Kidney (tissue), 13 donors: ENCODE measurements at regions not wholly inside any gene's neighbourhood (a gene's known extent, or its start where the extent isn't known, plus 50 kb on each side); places are given as distances from the start of the nearest gene placed in this dataset.

Experiments used
- DNase-seq, 5 donors: peaks; one replicate each; pipeline ENCODE4 v3.0.0-alpha.2; 2013 to 2020
- FAIRE-seq: peaks from 2 replicates; lab custom pipeline; 2012; peaks lifted over from hg19 to GRCh38; lab: Jason Lieb, UNC
- H3K27ac ChIP-seq, 2 donors: one replicate each; pipeline ENCODE4 v1.7.0; 2013; ENCODE audit warnings: low read depth in 2 of 2, low read length in 2 of 2, inconsistent platforms in 1 of 2
- H3K27me3 ChIP-seq: one replicate; pipeline ENCODE4 v1.7.1; 2013; ENCODE audit warnings: low read length, inconsistent platforms; ENCODE audit not compliant: control insufficient read depth, insufficient read depth
- H3K36me3 ChIP-seq, 3 donors: one replicate each; pipeline versions ENCODE4 v1.7.0 to v1.7.1; 2013; ENCODE audit warnings: low read length in 3 of 3, control low read depth in 1 of 3, inconsistent platforms in 1 of 3; ENCODE audit not compliant: insufficient read depth in 3 of 3, control insufficient read depth in 2 of 3
- H3K4me1 ChIP-seq, 3 donors: one replicate each; pipeline versions ENCODE4 v1.7.0 to v1.7.1; 2013; ENCODE audit warnings: low read length in 3 of 3, inconsistent platforms in 1 of 3, low read depth in 1 of 3; ENCODE audit not compliant: control insufficient read depth in 2 of 3, insufficient read depth in 2 of 3
- H3K4me3 ChIP-seq, 3 donors: one replicate each; pipeline versions ENCODE4 v1.7.0 to v1.8.1; 2013; ENCODE audit warnings: low read length in 3 of 3, control low read depth in 1 of 3, inconsistent platforms in 1 of 3
- H3K9ac ChIP-seq, 3 donors: one replicate each; pipeline versions ENCODE4 v1.7.0 to v1.7.1; 2013; ENCODE audit warnings: low read length in 3 of 3, control low read depth in 1 of 3, inconsistent platforms in 1 of 3
- H3K9me3 ChIP-seq, 3 donors: one replicate each; pipeline versions ENCODE4 v1.7.0 to v1.7.1; 2013; ENCODE audit warnings: low read length in 3 of 3, control low read depth in 1 of 3, inconsistent platforms in 1 of 3; ENCODE audit not compliant: control insufficient read depth in 2 of 3, insufficient read depth in 1 of 3
- CTCF ChIP-seq: IDR thresholded peaks from 3 replicates; pipeline ENCODE4 v1.5.1; 2012; ENCODE audit warnings: mild to moderate bottlenecking, moderate library complexity, borderline replicate concordance; ENCODE audit not compliant: insufficient read depth; ENCODE audit errors: extremely low read depth
- intact Hi-C: fragments of 100-400 bp; cut with DNase I; formaldehyde crosslinking; loops from one replicate; pipeline ENCODE4 v1.11.1; 2022
- donor health status: control.
- donor health status: control.
- donor health status: control.
- donor health status: control.
- donor health status: control.
- donor health status: DM: yes; HTN: yes; CAD: no.
- donor health status: Normal renal cell carcinoma (clear cell type).

GRCh38 chr3:159882367-159882766 lies 106.3 kb upstream of the IL12A start:
- Histone ChIP-seq H3K9ac (no peak overlapping the region), H3K36me3 (no peaks in the 10 kb centered on the region), H3K4me3 (no peak overlapping the region), H3K27ac (no peak overlapping the region), H3K27me3 (no peaks in the 10 kb centered on the region), H3K4me1 (peaks cover 0 to 5% (median 0%) of the 10 kb centered on the region in 3 donors), H3K9me3 (no peaks in the 10 kb centered on the region)
- DNase-seq: no peak
- intact Hi-C loops: no loop called here
- no peak for TF ChIP-seq CTCF
- no peak for FAIRE-seq

GRCh38 chr3:159882790-159883779 lies 105.5 kb upstream of the IL12A start:
- Histone ChIP-seq H3K27me3 (no peaks in the 10 kb centered on the region), H3K27ac (no peak overlapping the region), H3K9ac (no peak overlapping the region), H3K4me1 (peaks cover 0 to 5% (median 0%) of the 10 kb centered on the region in 3 donors), H3K4me3 (no peak overlapping the region), H3K9me3 (no peaks in the 10 kb centered on the region), H3K36me3 (no peaks in the 10 kb centered on the region)
- intact Hi-C loops: no loop called here
- TF ChIP-seq CTCF: no peak
- FAIRE-seq: no peak
- peak in 4 of 5 donors; percentile 60 to 76 (median 70) for DNase-seq

GRCh38 chr3:159884661-159885402 lies 103.8 kb upstream of the IL12A start:
- H3K9ac ChIP-seq: no peak overlapping the region
- H3K27ac ChIP-seq: no peak overlapping the region
- peaks cover 0 to 5% (median 0%) of the 10 kb centered on the region in 3 donors for H3K4me1 ChIP-seq
- TF ChIP-seq CTCF: peak; percentile 41
- FAIRE-seq (no peak), DNase-seq (peak in 2 of 5 donors; percentile 62 to 70)
- H3K27me3 ChIP-seq: no peaks in the 10 kb centered on the region
- no peak overlapping the region for H3K4me3 ChIP-seq
- no peaks in the 10 kb centered on the region for H3K9me3 ChIP-seq
- intact Hi-C loops: no loop called here
- H3K36me3 ChIP-seq: no peaks in the 10 kb centered on the region
